ENCODE measurements at regions not wholly inside any gene's neighbourhood (a gene's known extent, or its start where the extent isn't known, plus 50 kb on each side); places are given as distances from the start of the nearest gene placed in this dataset.
"Not testable (repeated sequence)": the region's sequence is repeated elsewhere in the genome, so short reads cannot be mapped to it uniquely, and the experiment has no call there.

- POLR2A ChIA-PET: not testable (repeated sequence)
- 40% methylated on average over 1 of the region's 2 CpGs for WGBS (ENCODE audit: insufficient coverage)
Measured at GRCh38 chr5:13198226-13198625, 746.3 kb downstream of the DNAH5 start.

GRCh38 chr5:13189532-13189931 is 755.0 kb downstream of the DNAH5 start:
- ATAC-seq (replicated peaks in 1 of 4) (no peak), DNase-seq (no peak)
- no CpG with 5 or more reads among the region's 4 CpGs for WGBS (ENCODE audit: insufficient coverage)
- H3K36me3 ChIP-seq (ENCODE audit: control insufficient read depth in 2 of 2, extremely low read depth in 1 of 2, insufficient read depth in 1 of 2, low read length in 1 of 2): no peaks in the 10 kb centered on the region
- ChIA-PET CTCF (no interaction called here), POLR2A (no interaction called here)
- no peak overlapping the region for H3K27ac Mint-ChIP-seq
- no peaks in the 10 kb centered on the region for H3K27me3 ChIP-seq (replicated peaks in 1 of 2; ENCODE audit: control insufficient read depth in 2 of 2, extremely low read depth in 1 of 2, insufficient read depth in 2 of 2, low read length in 1 of 2)
- H3K27ac ChIP-seq (ENCODE audit: low read length): no peak overlapping the region
- no peaks in the 10 kb centered on the region for H3K36me3 Mint-ChIP-seq
- peaks cover 8 to 22% (median 17%) of the 10 kb centered on the region in 3 donors for H3K9me3 Mint-ChIP-seq
- no peaks in the 10 kb centered on the region for H3K9me3 ChIP-seq
- H3K4me1 ChIP-seq (ENCODE audit: control insufficient read depth in 1 of 2, extremely low read depth in 1 of 2, insufficient read depth in 2 of 2, low read length in 2 of 2): no peaks in the 10 kb centered on the region
- no peak overlapping the region for H3K4me3 Mint-ChIP-seq
- H3K4me3 ChIP-seq (ENCODE audit: control insufficient read depth in 1 of 2, extremely low read depth in 1 of 2, low read length in 1 of 2): no peak overlapping the region
- H3K27me3 Mint-ChIP-seq: no peaks in the 10 kb centered on the region
- no peaks in the 10 kb centered on the region for H3K4me1 Mint-ChIP-seq

More at GRCh38 chr5:13198226-13198625, 746.3 kb downstream of the DNAH5 start:
- H3K4me1 Mint-ChIP-seq; H3K27me3 ChIP-seq (replicated peaks in 1 of 2; ENCODE audit: control insufficient read depth in 2 of 2, extremely low read depth in 1 of 2, insufficient read depth in 2 of 2, low read length in 1 of 2); H3K9me3 ChIP-seq; H3K36me3 Mint-ChIP-seq; H3K36me3 ChIP-seq (ENCODE audit: control insufficient read depth in 2 of 2, extremely low read depth in 1 of 2, insufficient read depth in 1 of 2, low read length in 1 of 2); H3K4me1 ChIP-seq (ENCODE audit: control insufficient read depth in 1 of 2, extremely low read depth in 1 of 2, insufficient read depth in 2 of 2, low read length in 2 of 2); ATAC-seq (replicated peaks in 1 of 4); H3K27me3 Mint-ChIP-seq; CTCF ChIA-PET; H3K4me3 Mint-ChIP-seq; H3K27ac Mint-ChIP-seq; H3K4me3 ChIP-seq (ENCODE audit: control insufficient read depth in 1 of 2, extremely low read depth in 1 of 2, low read length in 1 of 2); DNase-seq; H3K27ac ChIP-seq (ENCODE audit: low read length): not testable (repeated sequence)
- peaks cover 17 to 26% (median 19%) of the 10 kb centered on the region in 3 donors for H3K9me3 Mint-ChIP-seq

- no peak overlapping the region for H3K27ac ChIP-seq (ENCODE audit: low read length)
- Mint-ChIP-seq H3K4me1 (no peaks in the 10 kb centered on the region), H3K9me3 (peaks cover 10 to 20% (median 18%) of the 10 kb centered on the region in 3 donors), H3K36me3 (no peaks in the 10 kb centered on the region), H3K27ac (no peak overlapping the region), H3K4me3 (no peak overlapping the region), H3K27me3 (no peaks in the 10 kb centered on the region)
- no peaks in the 10 kb centered on the region for H3K27me3 ChIP-seq (replicated peaks in 1 of 2; ENCODE audit: control insufficient read depth in 2 of 2, extremely low read depth in 1 of 2, insufficient read depth in 2 of 2, low read length in 1 of 2)
- DNase-seq (no peak), ATAC-seq (replicated peaks in 1 of 4) (no peak)
- H3K9me3 ChIP-seq: no peaks in the 10 kb centered on the region
- H3K36me3 ChIP-seq (ENCODE audit: control insufficient read depth in 2 of 2, extremely low read depth in 1 of 2, insufficient read depth in 1 of 2, low read length in 1 of 2): no peaks in the 10 kb centered on the region
- no peaks in the 10 kb centered on the region for H3K4me1 ChIP-seq (ENCODE audit: control insufficient read depth in 1 of 2, extremely low read depth in 1 of 2, insufficient read depth in 2 of 2, low read length in 2 of 2)
- CTCF ChIA-PET: no interaction called here
- H3K4me3 ChIP-seq (ENCODE audit: control insufficient read depth in 1 of 2, extremely low read depth in 1 of 2, low read length in 1 of 2): no peak overlapping the region
- POLR2A ChIA-PET: no interaction called here
Measured at GRCh38 chr5:13188371-13188770, 756.1 kb downstream of the DNAH5 start.

DNA sequence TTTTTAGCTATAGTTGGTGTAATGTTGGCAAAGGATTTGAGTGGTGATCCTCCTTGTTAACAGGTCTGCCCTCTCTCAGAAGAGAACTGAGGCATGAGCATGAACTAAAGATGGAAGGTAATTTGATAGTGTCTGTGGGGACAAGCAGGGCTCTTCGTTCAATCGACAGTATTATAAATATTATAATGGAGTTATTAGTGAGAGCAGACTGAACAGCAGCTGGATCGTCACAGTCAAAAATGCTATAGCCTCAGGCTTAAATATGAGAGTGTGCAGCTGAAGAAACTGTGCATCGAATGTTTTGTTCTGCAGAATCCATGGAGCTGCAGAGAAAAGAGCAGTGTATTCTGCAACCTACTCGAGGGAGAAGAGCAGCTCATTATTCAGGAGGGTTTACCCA is 757.3 kb downstream of the DNAH5 start:
- H3K4me3 ChIP-seq (ENCODE audit: control insufficient read depth in 1 of 2, extremely low read depth in 1 of 2, low read length in 1 of 2): no peak overlapping the region
- 76% methylated on average over 4 of the region's 5 CpGs for WGBS (ENCODE audit: insufficient coverage)
- H3K36me3 ChIP-seq (ENCODE audit: control insufficient read depth in 2 of 2, extremely low read depth in 1 of 2, insufficient read depth in 1 of 2, low read length in 1 of 2): no peaks in the 10 kb centered on the region
- H3K4me3 Mint-ChIP-seq: no peak overlapping the region
- no peaks in the 10 kb centered on the region for H3K9me3 ChIP-seq
- H3K9me3 Mint-ChIP-seq: peaks cover 20 to 28% (median 25%) of the 10 kb centered on the region in 3 donors
- H3K36me3 Mint-ChIP-seq: no peaks in the 10 kb centered on the region
- ChIA-PET POLR2A (no interaction called here), CTCF (no interaction called here)
- H3K4me1 Mint-ChIP-seq: no peaks in the 10 kb centered on the region
- DNase-seq (no peak), ATAC-seq (replicated peaks in 1 of 4) (no peak)
- H3K4me1 ChIP-seq (ENCODE audit: control insufficient read depth in 1 of 2, extremely low read depth in 1 of 2, insufficient read depth in 2 of 2, low read length in 2 of 2): no peaks in the 10 kb centered on the region
- no peak overlapping the region for H3K27ac Mint-ChIP-seq
- H3K27me3 Mint-ChIP-seq: no peaks in the 10 kb centered on the region
- H3K27ac ChIP-seq (ENCODE audit: low read length): no peak overlapping the region
- H3K27me3 ChIP-seq (replicated peaks in 1 of 2; ENCODE audit: control insufficient read depth in 2 of 2, extremely low read depth in 1 of 2, insufficient read depth in 2 of 2, low read length in 1 of 2): no peaks in the 10 kb centered on the region

DNA sequence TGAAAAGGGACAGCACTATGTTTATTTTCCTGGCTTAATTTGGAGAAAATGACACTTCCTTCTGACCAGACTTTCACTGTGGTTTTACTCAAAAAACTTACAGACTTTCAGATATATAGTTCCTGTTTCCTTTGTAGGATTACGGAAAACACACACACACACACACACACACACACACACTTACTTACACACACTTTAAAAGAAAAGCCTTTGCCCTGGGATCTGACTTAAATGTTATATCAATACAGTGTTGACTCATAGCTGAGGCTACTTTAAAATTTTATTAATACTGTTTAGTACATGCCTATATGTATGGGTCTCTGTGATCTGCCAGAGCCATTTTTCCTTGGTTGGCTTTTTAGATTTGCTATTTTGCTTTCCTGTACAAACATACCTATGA is 758.3 kb downstream of the DNAH5 start:
- Mint-ChIP-seq H3K27ac (no peak overlapping the region), H3K9me3 (peaks cover 20 to 22% (median 20%) of the 10 kb centered on the region in 3 donors), H3K4me1 (no peaks in the 10 kb centered on the region), H3K27me3 (no peaks in the 10 kb centered on the region), H3K4me3 (no peak overlapping the region), H3K36me3 (no peaks in the 10 kb centered on the region)
- Histone ChIP-seq H3K9me3 (no peaks in the 10 kb centered on the region), H3K4me3 (ENCODE audit: control insufficient read depth in 1 of 2, extremely low read depth in 1 of 2, low read length in 1 of 2) (no peak overlapping the region), H3K36me3 (ENCODE audit: control insufficient read depth in 2 of 2, extremely low read depth in 1 of 2, insufficient read depth in 1 of 2, low read length in 1 of 2) (no peaks in the 10 kb centered on the region), H3K27me3 (replicated peaks in 1 of 2; ENCODE audit: control insufficient read depth in 2 of 2, extremely low read depth in 1 of 2, insufficient read depth in 2 of 2, low read length in 1 of 2) (no peaks in the 10 kb centered on the region), H3K4me1 (ENCODE audit: control insufficient read depth in 1 of 2, extremely low read depth in 1 of 2, insufficient read depth in 2 of 2, low read length in 2 of 2) (no peaks in the 10 kb centered on the region), H3K27ac (ENCODE audit: low read length) (no peak overlapping the region)
- CTCF ChIA-PET: no interaction called here
- DNase-seq (no peak), ATAC-seq (replicated peaks in 1 of 4) (no peak)
- no CpG with 5 or more reads among the region's 1 CpG for WGBS (ENCODE audit: insufficient coverage)
- POLR2A ChIA-PET: no interaction called here

GRCh38 chr5:13179407-13180087 is 764.9 kb downstream of the DNAH5 start:
- Histone ChIP-seq H3K27me3 (replicated peaks in 1 of 2; ENCODE audit: control insufficient read depth in 2 of 2, extremely low read depth in 1 of 2, insufficient read depth in 2 of 2, low read length in 1 of 2) (no peaks in the 10 kb centered on the region), H3K36me3 (ENCODE audit: control insufficient read depth in 2 of 2, extremely low read depth in 1 of 2, insufficient read depth in 1 of 2, low read length in 1 of 2) (no peaks in the 10 kb centered on the region), H3K27ac (ENCODE audit: low read length) (no peak overlapping the region), H3K9me3 (no peaks in the 10 kb centered on the region), H3K4me3 (ENCODE audit: control insufficient read depth in 1 of 2, extremely low read depth in 1 of 2, low read length in 1 of 2) (no peak overlapping the region), H3K4me1 (ENCODE audit: control insufficient read depth in 1 of 2, extremely low read depth in 1 of 2, insufficient read depth in 2 of 2, low read length in 2 of 2) (no peaks in the 10 kb centered on the region)
- Mint-ChIP-seq H3K36me3 (no peaks in the 10 kb centered on the region), H3K27me3 (no peaks in the 10 kb centered on the region), H3K4me1 (no peaks in the 10 kb centered on the region), H3K27ac (no peak overlapping the region), H3K9me3 (peaks cover 15 to 17% (median 16%) of the 10 kb centered on the region in 3 donors), H3K4me3 (no peak overlapping the region)
- no CpG with 5 or more reads among the region's 5 CpGs for WGBS (ENCODE audit: insufficient coverage)
- ChIA-PET CTCF (no interaction called here), POLR2A (no interaction called here)
- ATAC-seq (replicated peaks in 1 of 4) (no peak), DNase-seq (no peak)

- H3K36me3 ChIP-seq (ENCODE audit: control insufficient read depth in 2 of 2, extremely low read depth in 1 of 2, insufficient read depth in 1 of 2, low read length in 1 of 2): no peaks in the 10 kb centered on the region
- Mint-ChIP-seq H3K27me3 (no peaks in the 10 kb centered on the region), H3K4me3 (no peak overlapping the region), H3K27ac (no peak overlapping the region), H3K4me1 (no peaks in the 10 kb centered on the region), H3K36me3 (no peaks in the 10 kb centered on the region), H3K9me3 (peaks cover 16 to 34% (median 18%) of the 10 kb centered on the region in 3 donors)
- no peak overlapping the region for H3K27ac ChIP-seq (ENCODE audit: low read length)
- POLR2A ChIA-PET: no interaction called here
- H3K27me3 ChIP-seq (replicated peaks in 1 of 2; ENCODE audit: control insufficient read depth in 2 of 2, extremely low read depth in 1 of 2, insufficient read depth in 2 of 2, low read length in 1 of 2): no peaks in the 10 kb centered on the region
- H3K9me3 ChIP-seq: no peaks in the 10 kb centered on the region
- no peak overlapping the region for H3K4me3 ChIP-seq (ENCODE audit: control insufficient read depth in 1 of 2, extremely low read depth in 1 of 2, low read length in 1 of 2)
- CTCF ChIA-PET: no interaction called here
- ATAC-seq (replicated peaks in 1 of 4) (no peak), DNase-seq (no peak)
- no peaks in the 10 kb centered on the region for H3K4me1 ChIP-seq (ENCODE audit: control insufficient read depth in 1 of 2, extremely low read depth in 1 of 2, insufficient read depth in 2 of 2, low read length in 2 of 2)
- WGBS (ENCODE audit: insufficient coverage): 80% methylated on average over 1 of the region's 1 CpG
Measured at GRCh38 chr5:13143630-13144029, 800.9 kb downstream of the DNAH5 start.
